ENCODE measurements at regions not wholly inside any gene's neighbourhood (a gene's known extent, or its start where the extent isn't known, plus 50 kb on each side); places are given as distances from the start of the nearest gene placed in this dataset.
A peak's percentile ranks its signal among the peaks of the same experiment; 100 is the strongest.

DNA sequence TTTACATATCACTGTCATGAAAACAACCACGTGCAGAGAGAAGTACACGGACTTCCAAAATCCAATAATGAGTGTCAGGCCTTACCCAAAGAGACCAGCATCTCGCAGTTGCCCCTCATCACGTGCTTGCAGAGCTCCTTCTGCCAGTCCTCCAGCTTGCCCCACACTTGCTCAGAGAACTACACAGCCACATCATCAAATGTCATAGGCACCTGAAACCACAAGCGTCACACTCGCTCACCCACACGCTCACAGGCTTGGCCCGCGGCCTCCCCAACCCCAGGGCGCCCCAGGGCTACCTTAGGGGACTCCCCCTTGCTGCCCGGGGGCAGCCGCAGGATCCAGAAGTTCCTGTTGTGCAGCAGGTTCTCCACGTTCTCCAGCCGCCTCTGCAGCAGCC lies 123.4 kb upstream of the ZNF746 start:
- Histone ChIP-seq H3K27me3 (ENCODE audit: control insufficient read depth in 2 of 2, insufficient read depth in 2 of 2, low read length in 2 of 2) (no peaks in the 10 kb centered on the region), H3K9ac (ENCODE audit: insufficient read depth, low read length, poor library complexity, severe bottlenecking) (no peak overlapping the region), H4K20me1 (ENCODE audit: insufficient read depth, low read length) (peaks cover 33% of the 10 kb centered on the region), H2AFZ (ENCODE audit: insufficient read depth, low read depth, low read length, poor library complexity, severe bottlenecking) (no peak overlapping the region), H3K4me2 (replicated peaks; ENCODE audit: extremely low read depth, low read length, poor library complexity, severe bottlenecking) (no peak overlapping the region), H3K9me3 (replicated peaks in 1 of 2; ENCODE audit: control insufficient read depth in 1 of 2, insufficient read depth in 1 of 2, low read length in 2 of 2) (no peaks in the 10 kb centered on the region), H3K4me3 (replicated peaks in 1 of 3; ENCODE audit: low read depth in 2 of 3, low read length in 3 of 3) (no peak overlapping the region), H3K27ac (ENCODE audit: low read depth in 1 of 2, low read length in 2 of 2) (no peak overlapping the region), H3K79me2 (ENCODE audit: insufficient read depth, low read length) (peaks cover 22% of the 10 kb centered on the region), H3K4me1 (ENCODE audit: control insufficient read depth in 1 of 2, insufficient read depth in 2 of 2, low read length in 2 of 2) (peaks cover 33 to 41% of the 10 kb centered on the region in 2 donors), H3K36me3 (replicated peaks in 1 of 2; ENCODE audit: control insufficient read depth in 1 of 2, insufficient read depth in 2 of 2, low read length in 2 of 2) (peaks cover 52 to 53% of the 10 kb centered on the region in 2 donors)
- Mint-ChIP-seq H3K36me3 (peaks cover 49 to 57% of the 10 kb centered on the region in 2 donors), H3K4me1 (peaks cover 40% of the 10 kb centered on the region), H3K27ac (peak overlapping the region in 1 of 7 donors; percentile 27), H3K4me3 (no peak overlapping the region), H3K9me3 (no peaks in the 10 kb centered on the region), H3K27me3 (ENCODE audit: low read depth in 3 of 3) (peaks cover 0 to 6% (median 0%) of the 10 kb centered on the region in 3 donors)
- TF ChIP-seq, protein P1, sequence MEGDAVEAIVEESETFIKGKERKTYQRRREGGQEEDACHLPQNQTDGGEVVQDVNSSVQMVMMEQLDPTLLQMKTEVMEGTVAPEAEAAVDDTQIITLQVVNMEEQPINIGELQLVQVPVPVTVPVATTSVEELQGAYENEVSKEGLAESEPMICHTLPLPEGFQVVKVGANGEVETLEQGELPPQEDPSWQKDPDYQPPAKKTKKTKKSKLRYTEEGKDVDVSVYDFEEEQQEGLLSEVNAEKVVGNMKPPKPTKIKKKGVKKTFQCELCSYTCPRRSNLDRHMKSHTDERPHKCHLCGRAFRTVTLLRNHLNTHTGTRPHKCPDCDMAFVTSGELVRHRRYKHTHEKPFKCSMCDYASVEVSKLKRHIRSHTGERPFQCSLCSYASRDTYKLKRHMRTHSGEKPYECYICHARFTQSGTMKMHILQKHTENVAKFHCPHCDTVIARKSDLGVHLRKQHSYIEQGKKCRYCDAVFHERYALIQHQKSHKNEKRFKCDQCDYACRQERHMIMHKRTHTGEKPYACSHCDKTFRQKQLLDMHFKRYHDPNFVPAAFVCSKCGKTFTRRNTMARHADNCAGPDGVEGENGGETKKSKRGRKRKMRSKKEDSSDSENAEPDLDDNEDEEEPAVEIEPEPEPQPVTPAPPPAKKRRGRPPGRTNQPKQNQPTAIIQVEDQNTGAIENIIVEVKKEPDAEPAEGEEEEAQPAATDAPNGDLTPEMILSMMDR (IDR thresholded peaks at IDR 0.05), result no peak
- 82% methylated on average over 10 of the region's 14 CpGs for WGBS (ENCODE audit: insufficient coverage)
- intact Hi-C loops (cut with micrococcal nuclease), result loop anchor here (5.0 to 10.0 kb wide), 3 partner anchors 124 to 596 kb away; partner anchors contain the start of genes PDIA4 (in 1 of the 2) and ZNF746 (in 1 of the 2)
- no peak for DNase-seq

DNA sequence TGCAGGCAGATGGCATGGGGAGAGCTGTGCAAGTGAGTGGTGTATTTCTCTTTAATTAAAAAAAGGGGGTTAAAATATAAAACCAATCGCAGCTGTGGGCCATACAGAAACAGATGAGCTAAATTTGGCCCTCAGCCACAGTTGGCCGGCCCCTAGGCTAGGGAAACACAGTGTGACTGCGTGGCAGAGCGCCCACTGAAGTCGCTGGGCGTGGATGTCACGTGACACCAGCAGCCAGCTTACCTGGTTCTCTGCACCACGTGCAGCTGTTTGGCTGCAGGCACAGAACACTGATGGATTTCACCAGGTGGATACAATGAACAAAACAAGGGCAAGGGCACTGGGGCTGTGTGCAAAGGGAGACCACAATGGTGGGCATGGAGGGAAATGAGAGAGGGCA lies 119.3 kb upstream of the ZNF746 start:
- Mint-ChIP-seq H3K27ac (peak overlapping the region in 2 of 7 donors; percentile 12 to 19), H3K36me3 (peaks cover 90 to 97% of the 10 kb centered on the region in 2 donors), H3K9me3 (no peaks in the 10 kb centered on the region), H3K4me1 (peaks cover 9% of the 10 kb centered on the region), H3K27me3 (ENCODE audit: low read depth in 3 of 3) (peaks cover 0 to 4% (median 0%) of the 10 kb centered on the region in 3 donors), H3K4me3 (no peak overlapping the region)
- Histone ChIP-seq H3K4me3 (replicated peaks in 1 of 3; ENCODE audit: low read depth in 2 of 3, low read length in 3 of 3) (no peak overlapping the region), H4K20me1 (ENCODE audit: insufficient read depth, low read length) (peaks cover 27% of the 10 kb centered on the region), H3K4me1 (ENCODE audit: control insufficient read depth in 1 of 2, insufficient read depth in 2 of 2, low read length in 2 of 2) (peaks cover 4 to 6% of the 10 kb centered on the region in 2 donors), H3K79me2 (ENCODE audit: insufficient read depth, low read length) (no peaks in the 10 kb centered on the region), H2AFZ (ENCODE audit: insufficient read depth, low read depth, low read length, poor library complexity, severe bottlenecking) (no peak overlapping the region), H3K9ac (ENCODE audit: insufficient read depth, low read length, poor library complexity, severe bottlenecking) (no peak overlapping the region), H3K9me3 (replicated peaks in 1 of 2; ENCODE audit: control insufficient read depth in 1 of 2, insufficient read depth in 1 of 2, low read length in 2 of 2) (no peaks in the 10 kb centered on the region), H3K27ac (ENCODE audit: low read depth in 1 of 2, low read length in 2 of 2) (no peak overlapping the region), H3K4me2 (replicated peaks; ENCODE audit: extremely low read depth, low read length, poor library complexity, severe bottlenecking) (no peak overlapping the region), H3K27me3 (ENCODE audit: control insufficient read depth in 2 of 2, insufficient read depth in 2 of 2, low read length in 2 of 2) (no peaks in the 10 kb centered on the region), H3K36me3 (replicated peaks in 1 of 2; ENCODE audit: control insufficient read depth in 1 of 2, insufficient read depth in 2 of 2, low read length in 2 of 2) (peaks cover 86 to 93% of the 10 kb centered on the region in 2 donors)
- intact Hi-C loops (cut with micrococcal nuclease), result no loop called here
- 96% methylated on average over 8 of the region's 8 CpGs for WGBS (ENCODE audit: insufficient coverage)
- TF ChIP-seq, protein P1 (IDR thresholded peaks at IDR 0.05), result no peak
- DNase-seq, result no peak

Data from CD14-positive monocyte (primary cell).